ENCODE measurements at regions not wholly inside any gene's neighbourhood (a gene's known extent, or its start where the extent isn't known, plus 50 kb on each side); places are given as distances from the start of the nearest gene placed in this dataset.

GRCh38 chr9:18122171-18122570, 351.8 kb upstream of the ADAMTSL1 start:
- TF ChIP-seq, protein P1, sequence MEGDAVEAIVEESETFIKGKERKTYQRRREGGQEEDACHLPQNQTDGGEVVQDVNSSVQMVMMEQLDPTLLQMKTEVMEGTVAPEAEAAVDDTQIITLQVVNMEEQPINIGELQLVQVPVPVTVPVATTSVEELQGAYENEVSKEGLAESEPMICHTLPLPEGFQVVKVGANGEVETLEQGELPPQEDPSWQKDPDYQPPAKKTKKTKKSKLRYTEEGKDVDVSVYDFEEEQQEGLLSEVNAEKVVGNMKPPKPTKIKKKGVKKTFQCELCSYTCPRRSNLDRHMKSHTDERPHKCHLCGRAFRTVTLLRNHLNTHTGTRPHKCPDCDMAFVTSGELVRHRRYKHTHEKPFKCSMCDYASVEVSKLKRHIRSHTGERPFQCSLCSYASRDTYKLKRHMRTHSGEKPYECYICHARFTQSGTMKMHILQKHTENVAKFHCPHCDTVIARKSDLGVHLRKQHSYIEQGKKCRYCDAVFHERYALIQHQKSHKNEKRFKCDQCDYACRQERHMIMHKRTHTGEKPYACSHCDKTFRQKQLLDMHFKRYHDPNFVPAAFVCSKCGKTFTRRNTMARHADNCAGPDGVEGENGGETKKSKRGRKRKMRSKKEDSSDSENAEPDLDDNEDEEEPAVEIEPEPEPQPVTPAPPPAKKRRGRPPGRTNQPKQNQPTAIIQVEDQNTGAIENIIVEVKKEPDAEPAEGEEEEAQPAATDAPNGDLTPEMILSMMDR (IDR thresholded peaks at IDR 0.05): no peak
- TF ChIP-seq POLR2A (IDR thresholded peaks at IDR 0.05): no peak

All from esophagus squamous epithelium (tissue), 4 donors.